AG04450 (cell line): ENCODE measurements at regions not wholly inside any gene's neighbourhood (a gene's known extent, or its start where the extent isn't known, plus 50 kb on each side); places are given as distances from the start of the nearest gene placed in this dataset.
A peak's percentile ranks its signal among the peaks of the same experiment; 100 is the strongest.

ENCODE experiments used
- CTCF ChIA-PET: fragments of 300-600, 350-600 bp; formaldehyde crosslinking; extraction: SDS; loops from one replicate; lab custom pipeline; 2022; ENCODE audit warnings: antibody characterized with exemption, inconsistent platforms; lab: Charles Lee
- POLR2A ChIA-PET: fragments of 350-600 bp; formaldehyde crosslinking; extraction: SDS; loops from one replicate; lab custom pipeline; 2021; ENCODE audit warnings: antibody characterized with exemption, inconsistent platforms; lab: Yijun Ruan, JAX
- DNase-seq: peaks from one replicate; pipeline ENCODE4 v3.0.0-alpha.2; 2011; ENCODE audit warnings: low read depth, low spot score
- H3K27ac ChIP-seq: one replicate; pipeline ENCODE4 v1.5.1; 2012; ENCODE audit warnings: low read depth, low read length, control low read depth
- H3K27me3 ChIP-seq: one replicate; pipeline ENCODE4 v1.6.0; 2012; ENCODE audit warnings: low read length; ENCODE audit not compliant: control insufficient read depth, insufficient read depth
- H3K4me3 ChIP-seq: 2 replicates; pipeline ENCODE4 v1.5.1; 2011; ENCODE audit warnings: mild to moderate bottlenecking, low read depth, low read length, control low read depth
- H3K9me3 ChIP-seq: 2 replicates; pipeline ENCODE4 v1.5.1; 2012; ENCODE audit warnings: low read length; ENCODE audit not compliant: control insufficient read depth, insufficient read depth
- TF ChIP-seq, protein P1 (sequence below): IDR thresholded peaks from 2 replicates; pipeline ENCODE4 v1.5.1; 2011; ENCODE audit warnings: low read depth, low read length, control low read depth, inconsistent platforms

- H3K27ac ChIP-seq: no peak overlapping the region
- no peaks in the 10 kb centered on the region for H3K27me3 ChIP-seq
- no peaks in the 10 kb centered on the region for H3K9me3 ChIP-seq
- H3K4me3 ChIP-seq: no peak overlapping the region
- no peak for DNase-seq
- TF ChIP-seq, protein P1, sequence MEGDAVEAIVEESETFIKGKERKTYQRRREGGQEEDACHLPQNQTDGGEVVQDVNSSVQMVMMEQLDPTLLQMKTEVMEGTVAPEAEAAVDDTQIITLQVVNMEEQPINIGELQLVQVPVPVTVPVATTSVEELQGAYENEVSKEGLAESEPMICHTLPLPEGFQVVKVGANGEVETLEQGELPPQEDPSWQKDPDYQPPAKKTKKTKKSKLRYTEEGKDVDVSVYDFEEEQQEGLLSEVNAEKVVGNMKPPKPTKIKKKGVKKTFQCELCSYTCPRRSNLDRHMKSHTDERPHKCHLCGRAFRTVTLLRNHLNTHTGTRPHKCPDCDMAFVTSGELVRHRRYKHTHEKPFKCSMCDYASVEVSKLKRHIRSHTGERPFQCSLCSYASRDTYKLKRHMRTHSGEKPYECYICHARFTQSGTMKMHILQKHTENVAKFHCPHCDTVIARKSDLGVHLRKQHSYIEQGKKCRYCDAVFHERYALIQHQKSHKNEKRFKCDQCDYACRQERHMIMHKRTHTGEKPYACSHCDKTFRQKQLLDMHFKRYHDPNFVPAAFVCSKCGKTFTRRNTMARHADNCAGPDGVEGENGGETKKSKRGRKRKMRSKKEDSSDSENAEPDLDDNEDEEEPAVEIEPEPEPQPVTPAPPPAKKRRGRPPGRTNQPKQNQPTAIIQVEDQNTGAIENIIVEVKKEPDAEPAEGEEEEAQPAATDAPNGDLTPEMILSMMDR: no peak
- POLR2A ChIA-PET: no interaction called here
- CTCF ChIA-PET: interaction anchor here (0.6 to 1.4 kb wide), 3 partner anchors 106 to 389 kb away, joined by 4 to 8 read pairs (median 7); no protein-coding TSS in a partner anchor
Measured at GRCh38 chr7:22949221-22949620, 64.7 kb downstream of the HYCC1 start.

DNA sequence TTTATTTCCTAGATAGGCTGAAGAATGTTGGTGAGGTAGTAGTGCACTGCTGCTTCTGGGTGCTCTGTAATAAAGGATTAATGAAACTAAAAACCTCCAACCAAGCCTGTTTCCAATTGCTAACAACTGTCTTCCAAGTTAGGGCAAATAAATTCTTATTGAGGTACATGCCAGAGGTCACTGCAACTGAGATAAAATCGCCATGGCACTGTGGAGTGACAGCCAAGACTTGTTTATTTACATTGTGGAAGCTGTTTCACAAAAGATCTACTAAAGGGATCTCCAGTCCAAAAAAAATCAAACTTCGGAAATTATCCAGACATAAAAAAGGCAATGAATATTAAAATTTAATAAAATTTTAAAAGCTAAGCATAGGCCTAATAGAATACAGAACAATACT is 65.2 kb downstream of the HYCC1 start:
- CTCF ChIA-PET: interaction anchor here (0.6 to 1.4 kb wide), 3 partner anchors 107 to 388 kb away, joined by 4 to 8 read pairs (median 7); no protein-coding TSS in a partner anchor
- no peak overlapping the region for H3K27ac ChIP-seq
- H3K27me3 ChIP-seq: no peaks in the 10 kb centered on the region
- no peaks in the 10 kb centered on the region for H3K9me3 ChIP-seq
- no peak for DNase-seq
- H3K4me3 ChIP-seq: no peak overlapping the region
- POLR2A ChIA-PET: no interaction called here
- TF ChIP-seq, protein P1: no peak

GRCh38 chr7:22945584-22945983 is 68.3 kb downstream of the HYCC1 start:
- Histone ChIP-seq H3K9me3 (no peaks in the 10 kb centered on the region), H3K27ac (no peak overlapping the region), H3K27me3 (no peaks in the 10 kb centered on the region), H3K4me3 (no peak overlapping the region)
- no peak for DNase-seq
- POLR2A ChIA-PET: no interaction called here
- TF ChIP-seq, protein P1: no peak
- CTCF ChIA-PET: interaction anchor here (1.4 to 4.0 kb wide), 2 partner anchors 110 to 385 kb away, joined by 4 to 27 read pairs; no protein-coding TSS in a partner anchor

GRCh38 chr7:22944510-22944909 is 69.4 kb downstream of the HYCC1 start:
- H3K4me3 ChIP-seq: no peak overlapping the region
- no peak for DNase-seq
- TF ChIP-seq, protein P1: no peak
- H3K27ac ChIP-seq: no peak overlapping the region
- no peaks in the 10 kb centered on the region for H3K27me3 ChIP-seq
- POLR2A ChIA-PET: no interaction called here
- no peaks in the 10 kb centered on the region for H3K9me3 ChIP-seq
- CTCF ChIA-PET: interaction anchor here (4.0 kb wide), 1 partner anchor 111 kb away, joined by 27 read pairs; no protein-coding TSS in a partner anchor

DNA sequence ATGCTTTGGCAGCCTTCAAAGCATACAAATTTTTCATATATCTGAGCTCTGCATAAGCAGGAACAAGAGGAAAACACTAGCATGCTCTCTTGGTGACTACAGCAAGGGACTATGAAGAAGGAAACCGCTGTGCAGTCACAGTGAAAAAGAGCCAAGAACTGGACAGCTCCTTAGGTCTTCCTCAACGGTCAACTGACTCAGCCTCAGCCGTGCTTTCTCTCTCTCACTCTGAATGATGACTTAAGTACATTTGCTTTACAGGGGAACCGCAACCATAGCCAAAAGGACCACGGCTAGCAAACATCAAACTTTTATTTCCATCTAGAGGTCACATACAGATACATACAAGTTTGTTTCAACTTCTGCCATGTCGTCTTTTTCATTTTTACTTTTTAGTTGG is 69.9 kb downstream of the HYCC1 start:
- Histone ChIP-seq H3K9me3 (no peaks in the 10 kb centered on the region), H3K27me3 (no peaks in the 10 kb centered on the region), H3K27ac (peak overlapping the region; percentile 32), H3K4me3 (no peak overlapping the region)
- TF ChIP-seq, protein P1: no peak
- ChIA-PET CTCF (interaction anchor here (1.2 to 4.0 kb wide), 2 partner anchors 9 to 111 kb away, joined by 4 to 27 read pairs; no protein-coding TSS in a partner anchor), POLR2A (interaction anchor here (0.6 kb wide), 1 partner anchor 162 kb away, joined by 3 read pairs; no protein-coding TSS in a partner anchor)
- DNase-seq: peak; percentile 68
